Effector memory CD8-positive, alpha-beta T cell (primary cell): ENCODE measurements at regions not wholly inside any gene's neighbourhood (a gene's known extent, or its start where the extent isn't known, plus 50 kb on each side); places are given as distances from the start of the nearest gene placed in this dataset.
"Not testable (repeated sequence)": the region's sequence is repeated elsewhere in the genome, so short reads cannot be mapped to it uniquely, and the experiment has no call there.

Experiments
- ATAC-seq: fragments of 150-1000 bp; cut with Tn5 transposase; replicated peaks from 2 replicates; pipeline ENCODE4 v1.10.0; 2021; ENCODE audit warnings: mild to moderate bottlenecking, moderate library complexity
- DNase-seq, 3 experiments: peaks; one replicate each; pipeline ENCODE4 v3.0.0; 2021
- H3K27ac Mint-ChIP-seq, 2 donors: one replicate each; pipeline ENCODE4 v1.8.0; 2022; ENCODE audit warnings: mild to moderate bottlenecking in 2 of 2, mixed read lengths in 2 of 2, moderate library complexity in 2 of 2
- H3K27me3 Mint-ChIP-seq, 2 donors: one replicate each; pipeline ENCODE4 v1.8.0; 2022; ENCODE audit warnings: mixed read lengths in 2 of 2
- H3K36me3 Mint-ChIP-seq: one replicate; pipeline ENCODE4 v1.8.0; 2022; ENCODE audit warnings: mild to moderate bottlenecking, moderate library complexity, mixed read lengths; ENCODE audit not compliant: insufficient read depth
- H3K4me1 Mint-ChIP-seq, 2 donors: one replicate each; pipeline ENCODE4 v1.8.0; 2022; ENCODE audit warnings: low read depth in 2 of 2, mixed read lengths in 2 of 2
- H3K4me3 Mint-ChIP-seq, 2 donors: one replicate each; pipeline ENCODE4 v1.8.0; 2022; ENCODE audit warnings: mild to moderate bottlenecking in 2 of 2, mixed read lengths in 2 of 2, moderate library complexity in 2 of 2
- H3K9me3 Mint-ChIP-seq, 2 donors: one replicate each; pipeline ENCODE4 v1.8.0; 2022; ENCODE audit warnings: mixed read lengths in 2 of 2

DNA sequence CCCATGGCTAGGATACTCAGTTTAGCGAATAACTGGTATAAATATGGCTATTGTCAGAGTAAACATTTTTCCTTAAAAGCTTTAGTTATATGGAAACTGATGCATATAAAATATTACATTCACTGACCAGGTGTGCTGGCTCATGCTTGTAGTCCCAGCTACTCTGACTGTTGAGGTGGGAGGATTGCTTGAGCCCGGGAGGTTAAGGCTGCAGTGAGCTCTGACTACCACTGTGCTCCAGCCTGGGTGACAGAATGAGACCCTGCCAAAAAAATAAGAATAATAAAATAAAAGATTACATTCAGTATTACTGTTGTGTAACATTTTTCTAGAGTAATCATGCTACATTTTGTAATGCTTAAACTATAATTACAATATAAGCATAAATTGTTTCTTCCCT is 350.4 kb upstream of the FSIP2 start:
- Mint-ChIP-seq H3K27me3 (no peaks in the 10 kb centered on the region), H3K27ac (no peak overlapping the region), H3K4me1 (no peaks in the 10 kb centered on the region), H3K9me3 (peaks cover 0 to 7% of the 10 kb centered on the region in 2 donors), H3K36me3 (no peaks in the 10 kb centered on the region), H3K4me3 (no peak overlapping the region)
- DNase-seq (no peak), ATAC-seq (no peak)

DNA sequence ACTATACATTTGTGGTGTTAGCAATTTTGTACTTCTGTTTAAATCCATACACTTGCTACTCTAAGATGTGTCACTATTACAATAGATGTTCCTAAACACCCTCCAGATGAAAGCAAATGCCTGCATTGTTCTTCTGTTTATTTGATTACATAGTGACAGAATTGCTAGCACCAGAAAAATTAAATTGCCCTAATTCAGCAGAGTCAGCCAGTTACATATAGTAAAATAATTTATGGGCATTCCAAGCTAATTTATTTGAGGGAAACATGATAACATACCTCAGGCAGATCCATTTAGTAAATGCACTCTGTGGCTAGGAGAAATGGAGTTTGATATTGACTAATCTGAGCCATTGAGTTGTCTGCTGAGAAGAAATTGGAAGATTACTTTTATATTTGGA is 347.1 kb upstream of the FSIP2 start:
- ATAC-seq (no peak), DNase-seq (no peak)
- Mint-ChIP-seq H3K27me3 (no peaks in the 10 kb centered on the region), H3K4me3 (no peak overlapping the region), H3K4me1 (no peaks in the 10 kb centered on the region), H3K27ac (no peak overlapping the region), H3K9me3 (peaks cover 7 to 8% of the 10 kb centered on the region in 2 donors), H3K36me3 (no peaks in the 10 kb centered on the region)

DNA sequence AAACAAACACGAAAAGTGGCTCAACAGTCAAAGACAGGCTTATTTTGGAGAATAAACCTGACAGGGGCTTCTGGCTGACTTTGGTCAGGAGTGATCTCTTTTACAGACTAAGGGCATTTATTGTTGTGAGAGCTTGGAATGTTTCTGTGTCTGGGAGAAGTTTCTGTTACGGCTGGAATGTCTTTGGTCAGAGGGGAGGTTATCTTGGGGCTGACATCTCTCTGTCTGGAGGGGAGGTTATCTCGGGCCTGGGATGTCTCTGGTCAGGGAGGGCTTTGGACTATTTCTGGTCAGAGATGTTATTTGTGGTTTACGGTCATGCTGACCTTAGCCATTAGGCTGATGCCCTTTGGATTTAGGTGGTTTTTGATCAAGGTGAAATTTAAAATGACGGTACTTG is 345.5 kb upstream of the FSIP2 start:
- Mint-ChIP-seq H3K9me3 (peaks cover 7% of the 10 kb centered on the region in 2 donors), H3K27me3 (no peaks in the 10 kb centered on the region), H3K4me1 (no peaks in the 10 kb centered on the region), H3K4me3 (no peak overlapping the region), H3K36me3 (no peaks in the 10 kb centered on the region), H3K27ac (no peak overlapping the region)
- no peak for ATAC-seq
- DNase-seq = no peak

DNA sequence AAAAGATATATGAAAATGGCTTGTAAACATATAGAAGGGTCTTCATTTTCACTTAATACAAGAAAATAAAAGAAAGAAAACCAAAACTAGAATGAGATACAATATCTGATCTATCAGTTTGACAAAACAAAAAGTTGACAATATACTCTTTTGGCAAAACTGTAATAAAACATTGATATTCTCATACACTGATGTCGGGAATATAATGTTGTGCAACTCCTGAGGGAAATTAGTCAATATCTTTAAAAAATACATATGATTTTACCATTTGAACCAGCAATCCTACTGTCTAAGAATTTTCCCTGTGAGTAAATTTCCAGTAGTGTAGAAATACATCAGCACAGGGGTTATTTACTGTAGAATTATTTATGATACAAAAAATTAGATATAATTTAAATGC is 336.1 kb upstream of the FSIP2 start:
- no peak overlapping the region for H3K4me3 Mint-ChIP-seq
- H3K27me3 Mint-ChIP-seq = no peaks in the 10 kb centered on the region
- peaks cover 0 to 5% of the 10 kb centered on the region in 2 donors for H3K9me3 Mint-ChIP-seq
- ATAC-seq (no peak), DNase-seq (no peak)
- no peaks in the 10 kb centered on the region for H3K4me1 Mint-ChIP-seq
- H3K27ac Mint-ChIP-seq = no peak overlapping the region
- no peaks in the 10 kb centered on the region for H3K36me3 Mint-ChIP-seq

DNA sequence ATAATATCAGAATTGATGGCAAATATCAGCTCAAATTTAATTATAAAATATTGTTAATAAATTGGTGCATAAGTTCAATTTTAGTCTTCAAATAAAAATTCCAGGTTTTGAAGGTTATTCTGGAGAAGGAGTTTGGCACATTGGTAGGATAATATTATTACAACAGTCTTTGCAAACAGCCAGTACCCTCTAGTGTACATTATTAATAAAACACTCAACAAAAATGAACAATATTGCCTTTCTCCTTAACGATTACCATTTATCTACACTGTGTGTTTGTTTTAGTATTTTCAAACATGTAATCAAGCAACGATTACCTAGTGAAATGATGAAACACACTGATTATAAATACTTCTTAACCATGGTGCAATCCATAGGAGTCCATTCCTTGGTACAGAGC is 334.0 kb upstream of the FSIP2 start:
- Mint-ChIP-seq H3K27ac (no peak overlapping the region), H3K9me3 (peaks cover 0 to 4% of the 10 kb centered on the region in 2 donors), H3K4me3 (no peak overlapping the region), H3K4me1 (no peaks in the 10 kb centered on the region), H3K36me3 (no peaks in the 10 kb centered on the region), H3K27me3 (no peaks in the 10 kb centered on the region)
- DNase-seq (no peak), ATAC-seq (no peak)

DNA sequence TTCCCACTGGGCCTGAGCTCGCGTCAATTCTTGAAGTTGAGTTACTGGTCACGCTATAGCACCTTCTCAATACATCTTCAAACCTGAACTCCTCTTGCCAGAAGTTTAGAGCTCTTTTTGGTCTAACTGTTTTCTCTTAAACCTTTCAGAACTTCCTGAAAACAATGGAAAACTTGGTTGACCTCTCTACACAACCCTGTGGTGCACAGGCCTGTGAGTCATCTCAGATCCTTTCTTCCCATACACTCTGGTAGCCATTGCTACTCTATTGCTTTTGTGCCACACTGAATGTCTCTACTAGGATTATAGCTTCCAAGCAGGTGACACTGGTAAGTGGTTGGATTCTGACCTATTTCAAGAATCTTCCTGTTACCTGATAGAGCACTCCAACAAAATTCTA is 321.5 kb upstream of the FSIP2 start:
- Mint-ChIP-seq H3K4me3 (no peak overlapping the region), H3K36me3 (no peaks in the 10 kb centered on the region), H3K27ac (no peak overlapping the region), H3K27me3 (no peaks in the 10 kb centered on the region), H3K9me3 (peaks cover 5 to 14% of the 10 kb centered on the region in 2 donors), H3K4me1 (no peaks in the 10 kb centered on the region)
- DNase-seq = no peak
- no peak for ATAC-seq

DNA sequence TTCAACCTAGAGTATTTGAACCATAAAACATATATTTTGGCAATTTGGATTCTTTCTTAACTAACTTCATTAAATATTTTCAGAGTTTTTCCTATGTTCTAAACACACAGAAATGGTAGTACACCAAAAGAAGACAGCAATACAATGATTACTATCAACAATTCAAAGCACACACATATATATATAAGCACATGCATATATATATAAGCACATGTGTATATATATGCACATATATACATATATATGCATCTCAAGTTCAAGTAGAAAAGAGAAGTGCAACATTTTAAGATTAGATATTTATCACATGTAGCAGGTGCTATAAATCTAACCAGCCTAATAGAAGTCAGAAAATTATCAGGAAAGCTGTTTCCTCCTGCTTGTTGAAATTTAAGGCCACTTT is 320.9 kb upstream of the FSIP2 start:
- no peak overlapping the region for H3K27ac Mint-ChIP-seq
- no peaks in the 10 kb centered on the region for H3K27me3 Mint-ChIP-seq
- no peak overlapping the region for H3K4me3 Mint-ChIP-seq
- ATAC-seq = no peak
- no peaks in the 10 kb centered on the region for H3K36me3 Mint-ChIP-seq
- H3K4me1 Mint-ChIP-seq = no peaks in the 10 kb centered on the region
- DNase-seq = no peak
- H3K9me3 Mint-ChIP-seq = peaks cover 5 to 14% of the 10 kb centered on the region in 2 donors

DNA sequence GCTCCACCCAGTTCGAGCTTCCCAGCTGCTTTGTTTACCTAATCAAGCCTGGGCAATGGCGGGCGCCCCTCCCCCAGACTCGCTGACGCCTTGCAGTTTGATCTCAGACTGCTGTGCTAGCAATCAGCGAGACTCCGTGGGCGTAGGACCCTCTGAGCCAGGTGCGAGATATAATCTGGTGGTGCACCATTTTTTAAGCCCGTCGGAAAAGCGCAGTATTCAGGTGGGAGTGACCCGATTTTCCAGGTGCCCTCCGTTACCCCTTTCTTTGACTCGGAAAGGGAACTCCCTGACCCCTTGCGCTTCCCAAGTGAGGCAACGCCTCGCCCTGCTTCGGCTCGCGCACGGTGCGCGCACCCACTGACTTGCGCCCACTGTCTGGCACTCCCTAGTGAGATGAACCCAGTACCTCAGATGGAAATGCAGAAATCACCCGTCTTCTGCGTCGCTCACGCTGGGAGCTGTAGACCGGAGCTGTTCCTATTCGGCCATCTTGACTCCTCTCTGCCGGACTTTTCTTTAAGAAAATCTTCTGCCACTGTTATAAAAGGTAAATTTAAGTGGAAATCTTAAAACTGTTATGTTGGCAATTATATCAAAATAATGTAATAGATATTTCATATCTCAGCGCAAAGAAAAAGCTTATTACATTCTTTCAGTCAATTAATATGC is 313.5 kb upstream of the FSIP2 start:
- not testable (repeated sequence) for H3K9me3 Mint-ChIP-seq, H3K36me3 Mint-ChIP-seq, H3K4me1 Mint-ChIP-seq, ATAC-seq, H3K27me3 Mint-ChIP-seq, H3K27ac Mint-ChIP-seq
- H3K4me3 Mint-ChIP-seq = peak overlapping the region in 1 of 2 donors; percentile 34
- peak in 1 of 3 experiments; percentile 1 for DNase-seq

DNA sequence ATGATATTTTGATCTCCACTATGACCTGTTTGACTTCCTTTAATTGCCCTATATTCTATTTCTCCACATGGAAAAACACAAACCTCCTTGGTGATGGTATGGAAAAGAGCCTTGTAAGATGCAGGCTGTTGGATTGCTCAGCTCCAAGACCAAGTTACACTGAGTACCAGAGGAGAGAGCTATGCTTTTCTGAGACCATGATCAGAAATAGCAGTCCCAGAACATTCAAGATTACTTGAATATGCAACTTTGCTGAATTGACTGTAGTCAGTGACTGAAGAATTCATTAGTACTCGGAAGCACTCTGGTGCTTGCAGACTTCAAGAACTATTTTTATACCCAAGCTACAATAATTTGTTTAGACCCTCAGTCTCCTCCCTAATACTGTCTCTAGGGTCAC is 310.6 kb upstream of the FSIP2 start:
- peaks cover 0 to 5% of the 10 kb centered on the region in 2 donors for H3K9me3 Mint-ChIP-seq
- no peak overlapping the region for H3K4me3 Mint-ChIP-seq
- H3K27me3 Mint-ChIP-seq = no peaks in the 10 kb centered on the region
- DNase-seq (no peak), ATAC-seq (no peak)
- H3K27ac Mint-ChIP-seq = no peak overlapping the region
- H3K4me1 Mint-ChIP-seq = no peaks in the 10 kb centered on the region
- H3K36me3 Mint-ChIP-seq = peaks cover 2% of the 10 kb centered on the region

DNA sequence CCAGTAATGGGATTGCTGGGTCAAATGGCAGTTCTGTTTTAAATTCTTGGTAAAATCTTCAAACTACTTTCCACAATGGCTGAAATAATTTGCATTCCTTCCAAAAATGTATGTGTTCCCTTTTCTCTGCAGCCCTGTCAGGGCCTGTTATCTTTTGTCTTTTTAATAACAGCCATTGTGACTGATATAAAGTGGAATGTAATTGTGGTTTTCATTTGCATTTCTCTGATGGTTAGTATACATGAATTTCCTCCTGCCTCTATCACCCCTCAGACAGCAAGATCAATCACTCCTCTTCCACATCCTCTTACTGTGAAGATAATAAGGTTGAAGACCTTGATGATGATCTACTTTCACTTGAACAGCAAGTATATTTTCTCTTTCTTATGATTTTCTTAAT is 304.8 kb upstream of the FSIP2 start:
- DNase-seq = no peak
- H3K4me1 Mint-ChIP-seq = peaks cover 0 to 2% of the 10 kb centered on the region in 2 donors
- H3K36me3 Mint-ChIP-seq = peaks cover 2% of the 10 kb centered on the region
- H3K9me3 Mint-ChIP-seq = peaks cover 0 to 4% of the 10 kb centered on the region in 2 donors
- no peaks in the 10 kb centered on the region for H3K27me3 Mint-ChIP-seq
- no peak overlapping the region for H3K27ac Mint-ChIP-seq
- H3K4me3 Mint-ChIP-seq = no peak overlapping the region
- ATAC-seq = no peak

DNA sequence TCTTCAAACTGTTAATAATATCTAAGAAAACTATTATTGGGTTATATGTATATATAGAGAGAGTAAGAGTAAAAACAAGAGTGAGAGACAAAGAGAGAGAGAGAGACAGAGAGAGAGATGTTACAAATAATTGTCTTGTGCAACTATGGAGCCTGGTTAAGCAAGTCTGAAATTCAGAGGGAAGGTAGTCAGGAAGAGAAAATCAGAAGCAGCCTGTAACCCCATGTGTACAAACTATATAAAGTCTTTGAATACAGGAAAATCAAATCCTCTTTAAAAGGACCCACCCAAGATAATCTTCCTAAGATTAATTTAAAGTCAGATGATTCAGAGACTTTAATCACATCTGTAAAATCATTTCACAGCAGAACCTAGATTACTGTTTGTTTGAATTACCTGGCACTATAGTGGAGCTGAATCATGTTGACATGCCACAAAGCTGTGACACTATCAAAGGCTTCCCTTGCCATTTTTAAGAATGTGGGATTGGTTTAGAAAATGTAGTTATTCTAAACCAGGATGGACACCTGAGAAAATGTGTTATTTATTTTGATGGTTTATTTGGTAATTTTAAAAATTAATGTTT is 301.7 kb upstream of the FSIP2 start:
- Mint-ChIP-seq H3K36me3 (no peaks in the 10 kb centered on the region), H3K27ac (no peak overlapping the region), H3K4me3 (no peak overlapping the region), H3K9me3 (peaks cover 2 to 6% of the 10 kb centered on the region in 2 donors), H3K27me3 (no peaks in the 10 kb centered on the region), H3K4me1 (peaks cover 0 to 2% of the 10 kb centered on the region in 2 donors)
- ATAC-seq (no peak), DNase-seq (no peak)

DNA sequence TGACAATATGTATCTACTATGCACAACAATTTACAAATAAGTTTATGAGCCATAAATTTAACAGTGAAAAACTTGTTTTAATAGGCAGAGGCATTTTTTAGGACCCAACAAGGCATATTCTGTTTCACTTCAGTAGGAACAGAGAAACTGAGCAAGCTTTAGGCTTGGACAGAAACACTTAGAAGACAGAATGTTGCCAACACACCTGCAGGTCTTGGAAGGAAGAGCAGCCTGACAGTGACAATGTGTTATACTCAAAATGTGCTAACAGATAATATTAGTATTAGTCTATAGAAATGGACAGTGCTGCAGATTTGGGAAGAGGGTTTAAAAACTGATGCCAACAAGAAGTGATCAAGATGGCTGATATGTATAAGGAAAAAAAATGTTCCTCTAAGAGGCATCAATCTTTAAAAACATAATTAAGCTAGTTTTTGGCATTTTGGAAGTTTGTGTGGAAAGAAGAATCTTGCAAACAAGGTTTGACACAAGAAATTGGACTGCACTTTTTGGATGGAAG is 297.1 kb upstream of the FSIP2 start:
- no peaks in the 10 kb centered on the region for H3K4me1 Mint-ChIP-seq
- DNase-seq (no peak), ATAC-seq (no peak)
- H3K4me3 Mint-ChIP-seq = no peak overlapping the region
- H3K27ac Mint-ChIP-seq = no peak overlapping the region
- peaks cover 2 to 11% of the 10 kb centered on the region in 2 donors for H3K9me3 Mint-ChIP-seq
- no peaks in the 10 kb centered on the region for H3K27me3 Mint-ChIP-seq
- H3K36me3 Mint-ChIP-seq = no peaks in the 10 kb centered on the region

DNA sequence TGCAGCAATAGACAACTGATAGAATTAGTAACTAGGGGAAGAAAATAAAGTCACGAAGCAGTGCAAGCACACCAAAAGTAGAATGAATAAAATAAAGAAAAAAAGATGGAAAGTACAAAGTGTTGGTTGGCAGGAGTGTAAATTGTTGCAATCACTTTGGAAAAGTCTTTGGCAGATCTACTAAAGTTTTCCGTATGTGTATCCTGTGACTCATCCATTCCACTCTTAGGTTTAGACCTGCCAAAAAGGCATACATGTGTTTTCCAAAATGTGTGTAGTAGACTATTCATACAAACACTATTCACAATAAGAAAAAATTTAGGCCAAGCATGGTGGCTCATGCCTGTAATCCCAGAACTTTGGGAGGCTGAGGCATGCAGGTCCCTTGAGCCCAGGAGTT is 282.1 kb upstream of the FSIP2 start:
- no peak for ATAC-seq
- Mint-ChIP-seq H3K4me1 (no peaks in the 10 kb centered on the region), H3K9me3 (peaks cover 2 to 9% of the 10 kb centered on the region in 2 donors)

DNA sequence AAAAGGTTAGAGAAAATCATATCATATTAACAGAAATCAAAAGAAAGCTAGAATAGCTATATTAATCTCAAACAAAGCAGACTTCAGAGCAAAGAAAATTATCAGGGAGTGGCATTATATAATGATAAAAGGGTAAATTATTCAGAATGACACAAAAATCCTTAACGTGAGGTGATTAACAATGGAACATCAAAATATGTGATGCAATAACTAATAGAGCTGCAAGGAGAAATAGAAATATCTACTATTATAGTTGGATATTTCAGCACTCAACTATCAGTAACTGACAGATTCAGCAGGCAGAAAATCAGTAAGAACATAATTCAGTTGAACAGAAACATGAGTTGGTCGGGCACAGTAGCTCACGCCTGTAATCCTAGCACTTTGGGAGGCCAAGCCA is 275.1 kb upstream of the FSIP2 start:
- Mint-ChIP-seq H3K27ac (no peak overlapping the region), H3K9me3 (peaks cover 3 to 7% of the 10 kb centered on the region in 2 donors), H3K27me3 (no peaks in the 10 kb centered on the region), H3K36me3 (no peaks in the 10 kb centered on the region), H3K4me1 (no peaks in the 10 kb centered on the region), H3K4me3 (no peak overlapping the region)
- no peak for DNase-seq
- no peak for ATAC-seq

More for the DNA sequence above, 282.1 kb upstream of the FSIP2 start:
- H3K36me3 Mint-ChIP-seq = peaks cover 3% of the 10 kb centered on the region
- DNase-seq = no peak
- no peak overlapping the region for H3K4me3 Mint-ChIP-seq
- no peaks in the 10 kb centered on the region for H3K27me3 Mint-ChIP-seq
- no peak overlapping the region for H3K27ac Mint-ChIP-seq
